HG03159 (cell line): ENCODE measurements at regions not wholly inside any gene's neighbourhood (a gene's known extent, or its start where the extent isn't known, plus 50 kb on each side); places are given as distances from the start of the nearest gene placed in this dataset.

Experiments
- ATAC-seq: cut with Tn5 transposase; IDR thresholded peaks from one replicate; pipeline ENCODE4 v1.9.1; 2021; ENCODE audit warnings: mild to moderate bottlenecking, moderate library complexity; ENCODE audit not compliant: unreplicated experiment

DNA sequence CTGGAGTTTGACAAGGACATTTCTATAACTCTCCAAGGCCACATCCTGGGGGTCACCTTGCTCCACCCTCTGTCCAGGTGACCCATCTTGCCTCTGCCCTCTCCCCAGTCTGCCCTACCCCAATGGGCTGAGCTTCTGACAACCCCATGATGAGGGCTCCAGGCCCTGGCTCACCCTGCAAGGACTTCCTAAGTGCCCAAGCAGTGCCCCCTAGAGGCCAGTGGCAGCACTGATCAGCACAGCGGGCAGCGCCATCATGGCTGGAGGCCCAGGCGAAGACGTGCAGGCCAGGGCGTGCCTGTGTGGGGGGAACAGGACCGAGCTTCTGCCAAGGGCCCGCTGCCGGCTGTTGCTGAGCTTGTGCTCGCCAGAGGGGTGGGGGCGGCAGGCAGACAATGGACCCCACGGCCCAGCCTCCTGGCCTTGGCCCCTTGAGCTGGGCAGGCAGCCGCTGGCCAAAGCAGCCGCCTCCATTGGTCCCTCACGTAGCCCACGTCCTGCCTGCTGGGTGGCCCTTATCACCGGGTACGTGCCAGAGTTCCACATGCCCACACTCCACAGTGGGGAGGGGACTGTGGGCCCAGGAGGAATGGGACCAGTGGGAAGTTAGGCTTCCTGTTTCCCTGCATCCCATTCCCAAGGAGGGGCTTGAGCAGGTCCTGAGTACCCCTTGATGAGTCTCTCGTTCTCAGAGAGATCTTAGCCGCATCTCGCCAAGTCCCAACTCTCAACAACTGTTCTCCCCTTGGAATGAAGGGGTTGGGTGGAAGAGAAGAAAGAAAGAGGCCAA, 64.3 kb downstream of the MRPL14 start:
- no peak for ATAC-seq

DNA sequence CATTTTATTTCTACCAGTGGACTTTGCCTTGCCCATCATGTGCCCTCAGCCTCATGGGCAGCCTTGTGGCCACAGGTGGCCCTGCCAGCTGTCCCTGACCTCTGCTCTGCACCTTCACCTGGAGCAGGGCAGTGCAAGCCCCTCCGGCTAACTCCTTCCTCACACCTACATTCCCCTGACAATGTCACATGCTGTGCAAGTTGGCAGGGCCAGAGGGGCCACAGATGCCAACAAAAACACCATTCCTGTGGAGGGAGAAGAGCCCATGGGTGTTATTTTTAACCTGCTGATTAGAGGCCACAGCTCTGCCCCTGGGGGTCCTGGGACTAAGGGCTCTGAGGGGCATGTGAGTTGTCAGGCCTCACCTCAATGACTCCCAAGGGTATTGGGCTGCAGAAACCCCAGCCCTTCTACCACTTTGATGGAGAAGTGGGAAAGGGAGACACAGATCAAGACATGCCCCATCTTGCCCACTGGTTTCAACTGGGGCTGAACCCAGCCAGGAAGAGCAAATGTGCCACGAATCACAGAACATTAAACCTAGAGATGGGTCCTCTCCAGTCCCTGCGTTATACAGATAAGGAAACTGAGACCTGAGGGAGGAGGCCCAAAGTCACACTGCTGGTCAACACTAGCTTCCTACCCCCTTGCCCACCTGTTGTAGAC, 65.0 kb downstream of the MRPL14 start:
- ATAC-seq, result no peak

DNA sequence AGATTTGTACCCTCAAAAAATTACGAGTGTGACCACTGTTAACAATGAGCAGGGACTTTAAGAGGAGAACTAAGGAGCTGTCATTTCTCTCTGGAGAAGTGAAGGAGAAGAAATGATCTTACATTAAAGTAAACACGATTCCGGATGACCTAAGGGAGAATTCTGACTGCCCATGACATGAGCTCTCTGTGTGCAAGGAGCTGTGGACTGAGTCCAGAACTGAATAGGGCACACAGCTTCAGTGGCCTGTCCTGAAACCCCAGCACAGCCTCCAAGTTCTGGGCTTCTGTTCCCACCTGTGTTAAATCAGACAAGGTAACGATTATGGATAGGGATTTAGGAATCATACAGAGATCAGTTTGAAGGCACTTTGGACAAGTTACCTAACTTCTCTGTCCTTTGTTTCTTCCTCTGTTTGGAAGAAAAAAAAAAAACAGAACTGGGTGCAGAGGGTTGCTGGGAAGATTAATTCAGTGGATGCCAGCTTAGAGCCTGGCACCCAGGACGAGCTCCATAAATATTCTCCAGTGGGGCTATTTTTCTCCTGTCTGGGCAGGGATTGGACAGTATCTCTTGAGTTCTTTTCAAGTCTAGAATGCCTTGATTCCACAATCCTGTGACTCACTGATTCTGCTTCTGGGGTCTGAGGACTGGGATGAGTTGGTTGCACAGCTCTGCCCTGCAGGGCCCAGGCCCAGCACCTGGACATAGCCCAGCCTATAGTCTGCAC, 65.7 kb downstream of the MRPL14 start:
- ATAC-seq, result no peak

DNA sequence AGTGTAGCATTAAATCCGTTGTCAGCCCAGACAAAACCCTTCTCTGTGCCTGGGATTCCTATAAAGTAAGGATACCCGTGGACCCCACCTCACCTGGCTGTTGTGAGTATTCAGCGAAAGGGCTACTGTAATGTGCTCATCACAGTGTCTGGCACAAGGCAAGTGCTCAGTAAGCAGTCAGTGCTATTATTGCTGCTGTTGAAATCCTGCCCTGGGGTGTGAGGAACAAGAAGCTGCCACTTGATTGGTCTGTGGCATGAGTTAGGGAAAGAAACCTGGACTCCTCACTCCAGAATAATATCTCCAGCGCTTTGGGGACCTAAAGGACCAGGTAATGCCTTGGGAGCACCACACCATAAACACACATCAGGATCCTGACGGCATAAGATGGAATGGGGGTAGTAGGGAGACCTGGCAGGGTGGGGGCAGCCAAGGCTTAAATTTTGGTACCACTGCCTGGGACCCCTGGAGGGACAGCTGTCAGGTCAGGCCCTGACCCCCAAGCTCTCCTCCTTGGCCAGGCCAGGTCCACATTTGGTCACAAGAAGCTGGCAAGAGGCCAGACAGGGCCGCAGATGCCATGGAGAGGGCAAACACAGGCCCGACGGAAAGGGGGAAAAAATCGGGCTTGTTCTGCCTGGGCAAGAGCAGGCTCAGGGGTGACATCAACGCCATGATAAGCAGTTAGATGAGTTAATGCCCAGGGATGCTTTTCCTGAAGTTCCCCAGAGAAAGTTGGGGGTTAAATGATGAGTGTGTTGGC, 66.5 kb downstream of the MRPL14 start:
- no peak for ATAC-seq

DNA sequence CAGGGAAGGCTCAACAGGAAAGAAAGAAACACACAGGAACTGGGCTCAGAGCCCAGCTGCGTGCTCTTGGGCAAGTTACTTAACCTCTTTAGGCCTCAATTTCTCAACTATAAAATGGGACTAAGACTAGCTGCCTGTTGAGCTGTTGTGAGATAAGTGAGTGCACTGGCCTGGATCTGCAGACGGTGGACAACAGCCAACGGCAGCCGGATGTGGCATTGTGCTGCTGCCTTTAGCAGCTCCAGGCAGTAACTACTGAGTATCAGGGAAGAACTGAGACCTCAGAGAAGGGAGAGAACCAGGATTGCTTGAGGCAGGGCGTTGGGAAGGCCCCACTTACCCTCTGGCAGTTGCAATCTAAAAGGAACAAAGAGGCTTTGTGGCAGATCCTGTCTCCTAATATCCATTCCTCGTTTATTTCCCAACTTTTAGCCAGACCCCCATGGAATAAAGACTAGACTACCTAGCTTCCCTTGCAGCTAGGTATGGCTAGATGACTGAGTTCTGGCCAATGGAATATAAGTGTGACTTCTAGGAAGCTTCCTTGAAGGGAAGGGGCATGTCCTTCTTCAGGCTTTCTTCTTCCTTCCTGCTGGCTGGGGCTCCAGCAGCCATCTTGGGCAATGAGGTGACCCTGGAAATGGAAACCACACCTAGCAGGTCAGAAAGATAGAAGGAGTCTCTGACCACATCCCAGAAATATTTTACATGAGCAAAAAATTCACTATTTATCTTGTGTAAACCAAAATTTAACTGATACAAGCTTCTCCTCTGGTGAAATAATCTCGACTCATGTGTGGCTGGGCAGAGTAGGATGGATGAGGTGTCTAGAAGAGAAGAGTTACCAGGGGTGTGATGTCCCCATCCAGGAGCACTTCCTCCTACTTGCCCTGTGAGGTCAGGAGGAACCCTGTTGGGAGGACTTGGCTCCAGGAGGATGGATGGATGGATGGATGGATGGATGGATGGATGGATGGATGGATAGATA, 67.6 kb downstream of the MRPL14 start:
- no peak for ATAC-seq

DNA sequence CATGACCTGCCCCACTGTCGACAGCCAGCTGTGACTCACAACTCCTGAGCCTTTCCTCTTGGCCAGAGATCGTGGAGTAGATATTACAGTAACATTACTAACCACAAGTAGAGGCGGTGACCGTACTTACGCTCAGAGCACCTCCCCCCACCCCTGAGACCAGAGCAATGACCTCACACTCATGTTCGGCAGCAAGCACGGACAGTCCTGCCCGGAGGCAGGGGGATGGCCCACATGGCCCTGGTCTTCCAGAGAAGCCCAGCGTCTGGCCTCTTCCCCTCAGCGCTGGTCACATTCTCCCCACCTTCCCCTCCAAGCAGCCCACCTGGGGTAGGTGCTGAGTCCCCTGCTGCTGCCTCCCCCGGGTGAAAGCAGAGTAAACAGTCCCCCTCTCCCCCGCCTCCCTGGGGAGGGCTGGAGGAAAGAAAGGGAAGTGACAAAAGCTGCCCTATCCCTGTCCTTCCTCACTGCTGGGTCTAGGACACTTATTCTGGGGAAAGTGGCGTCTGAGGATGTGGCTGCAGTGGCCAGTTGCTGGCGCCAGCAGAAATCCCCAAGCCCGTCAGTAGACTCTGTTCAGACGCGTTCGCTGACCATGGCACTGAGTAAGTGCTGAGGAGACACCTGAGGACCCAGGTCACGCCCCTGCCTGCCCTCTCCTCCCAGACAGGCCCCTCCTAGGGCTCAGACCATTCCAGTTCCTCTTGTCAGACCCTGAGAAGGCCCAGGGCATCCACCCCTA, 68.5 kb downstream of the MRPL14 start:
- ATAC-seq, result no peak

DNA sequence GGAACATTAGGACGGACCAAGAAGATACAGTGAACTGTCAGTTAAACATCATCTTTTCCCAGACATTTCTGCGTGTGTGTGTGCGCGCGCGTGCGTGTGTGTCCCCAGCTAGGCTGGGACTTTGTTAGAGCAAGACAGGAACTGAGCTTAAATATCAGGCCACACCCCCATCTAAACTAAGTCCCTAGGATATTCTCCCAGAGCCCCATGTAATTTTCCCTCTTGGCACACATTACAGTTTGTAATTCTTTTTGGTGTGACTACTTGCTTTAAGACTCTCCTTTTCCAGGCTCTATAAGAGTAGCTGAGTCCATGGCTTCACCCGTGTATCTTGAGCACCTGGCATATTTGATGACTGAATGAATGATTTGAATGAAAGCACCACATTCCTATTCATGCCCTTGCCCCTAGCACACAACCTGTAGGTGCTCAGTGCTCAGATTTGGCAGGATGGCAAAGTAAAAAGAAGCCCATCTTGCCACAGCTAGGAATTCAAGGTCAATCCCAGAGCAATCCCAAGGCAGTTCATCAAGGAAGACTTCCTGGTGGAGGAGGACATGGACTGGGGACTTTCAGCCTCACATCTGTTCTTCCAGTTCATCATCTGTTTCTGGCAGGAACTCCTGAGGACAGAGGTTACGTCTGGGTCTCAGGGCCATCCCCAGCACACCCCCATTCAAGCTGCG, 69.2 kb downstream of the MRPL14 start:
- ATAC-seq, result no peak

DNA sequence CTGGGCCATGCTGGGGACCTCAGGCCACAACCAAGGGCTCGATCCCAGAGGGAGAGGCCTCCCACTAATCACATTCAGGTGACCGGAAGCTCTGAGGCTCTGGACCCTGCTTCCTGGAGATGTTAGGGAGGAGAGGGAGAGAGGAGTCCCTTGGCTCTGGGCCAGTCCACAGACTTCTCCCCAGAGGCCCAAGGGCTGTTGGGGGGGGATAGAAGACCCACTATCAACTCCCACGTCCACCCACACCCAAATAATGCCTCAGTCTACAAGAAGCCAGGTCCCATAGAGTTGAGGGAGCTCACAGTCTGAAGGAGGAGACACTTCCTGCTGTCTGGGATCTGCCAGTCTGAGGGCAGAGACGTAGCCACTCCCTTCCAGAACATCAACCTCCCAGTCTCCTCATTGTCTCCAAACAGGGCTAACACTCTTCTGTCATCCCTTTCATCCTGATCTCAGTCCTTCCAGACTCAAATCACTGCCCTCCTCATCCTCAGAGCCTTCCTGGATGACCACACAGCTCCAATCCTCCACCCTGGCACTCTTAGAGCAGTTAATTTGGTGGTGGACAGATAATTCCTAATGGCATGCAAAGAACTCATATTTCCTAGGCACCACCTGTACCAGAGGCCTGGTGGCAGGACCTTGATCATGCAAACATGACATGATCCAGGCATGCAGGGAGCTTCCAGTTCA, 69.9 kb downstream of the MRPL14 start:
- no peak for ATAC-seq

DNA sequence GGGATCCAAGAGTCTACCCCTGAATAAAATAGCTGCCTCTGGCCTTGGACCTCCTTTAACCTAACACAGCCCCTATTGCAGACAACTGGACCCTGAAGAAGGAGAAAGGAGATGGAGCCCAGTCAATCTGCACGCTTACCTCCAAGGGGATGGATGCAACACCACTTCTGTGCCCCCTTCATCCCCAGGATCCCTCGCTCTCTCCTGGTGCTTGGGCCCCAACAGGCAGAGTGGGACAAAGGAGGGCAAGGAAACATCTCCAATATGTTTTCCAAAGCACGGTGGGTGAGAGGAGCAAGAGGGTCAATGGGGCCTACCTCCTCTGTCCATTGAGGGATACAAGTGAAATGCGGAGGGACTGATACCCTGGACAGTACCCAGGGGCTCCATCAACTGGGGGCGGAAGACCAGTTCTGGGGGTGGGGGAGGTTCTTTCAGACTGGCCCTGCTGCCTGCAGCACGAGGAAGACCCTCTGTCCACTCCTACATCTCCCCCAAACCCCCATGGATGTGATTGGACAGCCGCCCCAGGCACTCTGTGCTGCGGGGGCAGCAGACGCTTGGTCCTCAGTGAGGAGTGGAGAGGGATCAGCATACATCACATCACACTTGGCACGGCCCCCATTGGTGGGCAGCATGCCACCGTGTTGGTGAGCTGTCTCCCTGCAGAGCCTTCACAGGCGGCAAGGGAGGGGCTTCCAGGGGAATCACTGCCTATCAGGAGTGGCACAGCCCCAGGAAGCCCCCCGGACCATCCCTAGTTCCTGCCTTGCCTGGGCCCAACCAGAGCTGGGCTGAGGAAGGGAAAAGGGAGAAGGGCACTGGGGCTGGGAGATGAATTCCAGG, 70.6 kb downstream of the MRPL14 start:
- no peak for ATAC-seq

DNA sequence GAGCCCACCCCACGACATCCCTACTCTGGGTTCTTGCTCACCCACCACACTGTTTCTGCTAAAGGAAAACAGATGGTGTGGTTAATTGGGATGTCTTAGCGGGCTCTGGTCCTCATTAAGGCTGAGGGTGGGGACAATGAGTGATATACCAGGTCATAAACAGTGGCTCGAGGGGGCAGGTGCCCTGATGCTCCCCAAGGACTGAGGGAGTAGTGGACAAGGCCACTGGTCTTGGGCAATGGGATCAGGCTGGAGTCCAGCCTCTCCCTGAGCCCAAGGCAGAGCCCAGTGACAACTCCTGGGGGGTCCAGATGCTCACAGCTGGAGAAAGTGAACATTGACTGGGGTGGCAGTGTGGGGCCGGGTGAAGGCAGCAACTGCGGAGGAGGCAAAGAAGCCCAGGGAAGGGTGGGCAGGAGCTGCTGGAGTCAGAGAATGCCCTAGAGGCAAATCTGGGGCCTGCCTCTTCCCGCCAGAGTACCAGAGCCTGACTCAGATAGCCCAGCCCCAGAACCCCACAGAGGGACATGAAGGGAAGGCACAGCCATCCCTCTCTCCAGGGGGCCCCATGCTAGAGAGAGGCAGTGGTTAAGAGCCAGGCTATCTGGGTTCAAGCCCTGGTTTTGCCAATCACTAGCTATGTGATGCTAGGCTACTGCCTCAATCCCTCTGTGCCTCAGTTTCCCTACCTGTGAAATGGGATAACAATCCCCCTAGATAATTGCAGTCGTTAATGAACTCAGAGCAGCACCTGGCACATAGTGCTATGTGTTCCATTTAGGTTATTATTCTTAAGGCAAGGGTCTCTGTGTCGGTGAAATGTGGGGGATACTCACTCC, 72.3 kb downstream of the MRPL14 start:
- no peak for ATAC-seq

DNA sequence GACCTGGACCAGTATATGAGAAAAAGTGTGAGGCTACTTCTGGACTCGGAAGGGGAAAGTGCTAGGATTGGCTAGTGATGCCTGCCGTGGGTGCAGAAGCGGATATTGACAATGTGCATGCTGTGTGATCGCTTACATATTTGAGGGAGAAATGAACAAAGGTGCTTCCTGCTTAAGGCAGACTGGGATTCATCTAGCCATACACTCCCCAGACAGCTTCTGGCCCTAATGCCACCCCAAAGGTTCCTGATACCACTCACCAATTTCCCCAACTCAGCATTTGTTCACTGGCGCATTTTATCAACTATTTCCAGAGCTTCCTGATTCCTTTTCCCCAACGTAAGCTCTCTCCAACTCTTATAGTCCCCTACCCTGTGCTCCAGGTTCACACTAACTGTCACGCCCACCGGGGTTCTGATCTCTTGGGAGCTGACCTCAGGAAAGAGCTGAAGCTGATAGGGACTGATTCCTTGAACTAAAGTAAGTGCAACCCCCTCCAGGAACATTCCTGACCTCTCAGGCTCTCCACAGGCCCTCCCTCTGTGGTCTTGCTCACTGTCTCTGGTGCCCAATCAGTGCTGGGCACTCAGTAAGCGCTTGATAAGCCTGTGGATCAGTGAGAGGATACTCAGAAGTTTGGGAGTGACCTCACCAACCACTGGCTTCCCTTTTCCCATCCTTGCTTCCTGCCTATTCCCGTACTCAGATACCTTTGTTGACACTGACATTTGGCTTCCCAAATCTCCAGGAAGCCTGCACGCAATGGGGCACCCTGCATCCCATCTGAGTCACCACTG, 73.3 kb downstream of the MRPL14 start:
- ATAC-seq, result no peak

DNA sequence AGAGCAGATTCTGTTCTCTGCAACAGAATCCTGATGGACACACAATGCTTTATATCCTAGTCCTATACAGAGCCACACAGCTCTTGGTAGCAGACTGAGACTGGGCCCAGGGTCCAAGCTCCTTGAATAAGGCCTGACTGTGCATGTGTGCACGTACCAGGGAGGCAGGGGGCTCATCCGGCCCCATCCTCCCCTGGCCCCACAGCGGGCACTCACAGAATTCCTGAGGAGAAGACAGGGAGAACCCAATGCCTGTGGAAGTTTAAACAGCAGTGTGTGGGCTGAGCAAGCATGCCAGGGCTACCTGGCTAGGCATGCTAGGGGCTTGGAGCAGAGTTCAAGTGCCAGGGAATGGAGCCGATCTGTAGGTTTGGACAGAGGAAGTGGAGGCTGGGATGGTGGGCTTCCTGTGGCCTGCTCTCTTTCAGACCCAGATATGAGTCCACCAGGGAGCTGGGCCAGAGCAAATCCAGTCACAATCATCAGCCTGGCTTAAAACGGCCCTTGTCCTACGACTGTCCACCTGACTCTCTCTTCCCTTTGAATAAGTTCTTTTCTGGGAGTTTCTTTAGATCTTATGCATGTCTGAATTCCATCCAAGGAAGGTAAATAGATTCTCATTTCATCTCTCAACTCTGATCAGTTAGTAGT, 74.0 kb downstream of the MRPL14 start:
- ATAC-seq, result no peak

DNA sequence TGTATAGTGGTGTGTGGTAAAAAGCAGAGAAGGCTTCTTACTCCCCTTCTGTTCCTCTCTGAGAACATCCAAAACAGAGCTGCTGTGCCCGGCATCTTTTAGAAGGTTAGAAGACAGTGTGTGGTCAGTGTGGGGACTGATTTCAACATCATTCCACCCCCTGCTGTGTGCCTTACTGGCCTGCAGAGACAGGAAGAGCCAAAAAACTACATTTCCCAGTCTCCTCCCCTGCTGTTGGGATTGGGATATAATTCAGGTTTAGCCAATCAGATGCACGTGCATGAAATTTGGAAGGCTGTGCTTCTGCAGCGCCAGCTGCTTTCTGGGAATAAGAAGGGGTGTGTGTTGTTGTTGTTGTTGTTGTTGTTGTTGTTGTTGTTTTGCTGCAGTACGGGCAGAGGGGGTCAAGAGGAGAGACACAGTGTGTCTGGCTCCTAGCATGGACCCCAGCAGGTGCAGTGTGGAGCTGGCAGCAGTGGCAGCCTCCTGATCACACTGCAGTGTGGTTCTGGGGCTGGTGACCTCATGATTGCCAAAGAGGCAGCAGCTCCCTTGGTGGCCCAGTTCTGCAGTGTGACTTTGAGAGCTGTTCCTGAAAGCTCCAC, 74.7 kb downstream of the MRPL14 start:
- no peak for ATAC-seq

DNA sequence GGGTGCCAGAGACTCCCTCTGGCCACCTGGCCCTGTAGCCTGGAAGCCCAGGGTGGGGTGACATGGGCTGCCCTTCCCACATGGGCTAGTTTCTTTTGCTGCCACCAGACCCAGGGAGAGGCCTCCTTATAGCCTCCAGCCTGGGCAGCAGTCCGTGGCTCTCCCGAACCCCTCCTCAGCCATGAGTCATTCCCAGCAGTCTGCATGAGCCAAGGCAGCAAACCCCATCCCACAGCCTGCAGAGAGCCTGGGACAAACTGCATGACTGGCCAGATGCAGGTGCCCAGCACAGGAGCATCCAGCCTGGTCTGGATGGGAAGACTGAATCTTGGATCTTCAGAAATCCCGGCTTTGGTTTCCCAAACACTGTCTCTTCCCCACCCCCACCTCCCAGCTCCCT, 75.7 kb downstream of the MRPL14 start:
- ATAC-seq, result no peak
